Naive thymus-derived CD4-positive, alpha-beta T cell (primary cell): ENCODE measurements at regions not wholly inside any gene's neighbourhood (a gene's known extent, or its start where the extent isn't known, plus 50 kb on each side); places are given as distances from the start of the nearest gene placed in this dataset.

Source experiments
- ATAC-seq: fragments of 150-1000 bp; cut with Tn5 transposase; 2 replicates; pipeline ENCODE4 v1.10.0; 2021; ENCODE audit warnings: mild to moderate bottlenecking, moderate library complexity
- CTCF ChIA-PET: fragments of 350-600 bp; sonication (Branson Sonifier 250); formaldehyde crosslinking; loops from one replicate; lab custom pipeline; 2021; ENCODE audit warnings: antibody characterized with exemption; lab: Charles Lee
- POLR2A ChIA-PET: fragments of 350-600 bp; sonication (Branson Sonifier 250); formaldehyde crosslinking; loops from one replicate; lab custom pipeline; 2021; ENCODE audit warnings: antibody characterized with exemption, inconsistent platforms; lab: Charles Lee
- DNase-seq, 9 donors: peaks; one replicate each; pipeline versions ENCODE4 v3.0.0 to v3.0.0-alpha.2; 2020 to 2022; ENCODE audit warnings: mixed read lengths in 1 of 9
- H3K27ac ChIP-seq: one replicate; pipeline ENCODE4 v1.7.0; 2013; ENCODE audit warnings: mild to moderate bottlenecking, low read depth, low read length, moderate library complexity
- H3K27me3 ChIP-seq, 2 donors: one replicate each; pipeline ENCODE4 v1.7.0; 2013; ENCODE audit warnings: low read length in 2 of 2, mild to moderate bottlenecking in 2 of 2, moderate library complexity in 2 of 2; ENCODE audit not compliant: control insufficient read depth in 2 of 2, insufficient read depth in 2 of 2
- H3K36me3 ChIP-seq, 3 experiments: 1 replicate in 2 of 3; 2 replicates in 1 of 3; pipeline ENCODE4 v1.7.0; 2013; ENCODE audit warnings: low read length in 3 of 3, mild to moderate bottlenecking in 3 of 3, moderate library complexity in 1 of 3; ENCODE audit not compliant: insufficient read depth in 3 of 3, control insufficient read depth in 2 of 3
- H3K4me1 ChIP-seq, 2 donors: one replicate each; pipeline ENCODE4 v1.7.0; 2013; ENCODE audit warnings: low read length in 2 of 2, mild to moderate bottlenecking in 2 of 2, moderate library complexity in 1 of 2; ENCODE audit not compliant: control insufficient read depth in 2 of 2, insufficient read depth in 2 of 2
- H3K4me3 ChIP-seq: 2 replicates; pipeline ENCODE4 v1.7.0; 2013; ENCODE audit warnings: mild to moderate bottlenecking, low read length
- H3K9me3 ChIP-seq, 3 experiments: 1 replicate in 2 of 3; 2 replicates in 1 of 3; pipeline ENCODE4 v1.7.0; 2013; ENCODE audit warnings: low read length in 3 of 3; ENCODE audit not compliant: control insufficient read depth in 2 of 3
- H3K27ac Mint-ChIP-seq, 9 donors: one replicate each; pipeline ENCODE4 v1.8.0; 2020 to 2022; ENCODE audit warnings: mixed read lengths in 9 of 9, mild to moderate bottlenecking in 8 of 9, moderate library complexity in 5 of 9, inconsistent platforms in 2 of 9
- H3K27me3 Mint-ChIP-seq, 5 donors: one replicate each; pipeline ENCODE4 v1.8.0; 2021 to 2022; ENCODE audit warnings: mixed read lengths in 5 of 5, mild to moderate bottlenecking in 1 of 5
- H3K36me3 Mint-ChIP-seq, 5 donors: one replicate each; pipeline ENCODE4 v1.8.0; 2020 to 2022; ENCODE audit warnings: mixed read lengths in 5 of 5, mild to moderate bottlenecking in 3 of 5, inconsistent platforms in 1 of 5
- H3K4me1 Mint-ChIP-seq, 7 donors: one replicate each; pipeline ENCODE4 v1.8.0; 2020 to 2022; ENCODE audit warnings: mixed read lengths in 7 of 7, mild to moderate bottlenecking in 3 of 7, inconsistent platforms in 1 of 7
- H3K4me3 Mint-ChIP-seq, 10 donors: one replicate each; pipeline ENCODE4 v1.8.0; 2020 to 2022; ENCODE audit warnings: mild to moderate bottlenecking in 10 of 10, mixed read lengths in 10 of 10, moderate library complexity in 6 of 10, inconsistent platforms in 2 of 10
- H3K9me3 Mint-ChIP-seq, 11 donors: one replicate each; pipeline ENCODE4 v1.8.0; 2020 to 2022; ENCODE audit warnings: mixed read lengths in 11 of 11, mild to moderate bottlenecking in 4 of 11, inconsistent platforms in 1 of 11, moderate library complexity in 1 of 11
- intact Hi-C, 2 donors: fragments of 100-400 bp; cut with micrococcal nuclease; formaldehyde crosslinking; loops; one replicate each; pipeline ENCODE4 v1.15.1; 2023

DNA sequence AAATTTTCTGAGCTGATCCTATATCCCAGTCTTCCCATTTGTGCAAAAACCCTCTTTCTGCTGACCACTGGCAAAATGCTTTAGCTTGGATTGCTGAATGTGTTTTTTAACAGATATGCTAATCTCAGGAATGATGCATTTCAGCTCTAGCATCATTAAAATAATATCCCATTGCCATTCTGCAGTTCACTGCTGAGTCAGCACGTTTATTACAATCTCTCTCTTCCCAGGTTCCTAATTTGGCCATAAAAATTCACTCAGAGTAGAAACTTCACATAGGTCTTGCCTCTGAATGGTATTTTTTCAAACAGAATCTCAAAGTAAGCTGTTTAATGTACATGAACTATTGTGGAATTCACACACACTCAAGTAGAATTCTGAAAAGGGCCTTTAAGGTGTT, 509.6 kb upstream of the SUCLG2 start:
- intact Hi-C loops = no loop called here
- ChIA-PET POLR2A (no interaction called here), CTCF (no interaction called here)
- H3K27me3 Mint-ChIP-seq = no peaks in the 10 kb centered on the region
- Histone ChIP-seq H3K9me3 (peaks cover 0 to under 1% (median 0%) of the 10 kb centered on the region in 3 experiments), H3K36me3 (no peaks in the 10 kb centered on the region), H3K27me3 (no peaks in the 10 kb centered on the region), H3K27ac (no peak overlapping the region), H3K4me1 (no peaks in the 10 kb centered on the region), H3K4me3 (no peak overlapping the region)
- H3K9me3 Mint-ChIP-seq = peaks cover 0 to 3% (median 0%) of the 10 kb centered on the region in 11 donors
- no peak overlapping the region for H3K27ac Mint-ChIP-seq
- DNase-seq (no peak), ATAC-seq (no peak)
- H3K36me3 Mint-ChIP-seq = peaks cover 0 to 6% (median 0%) of the 10 kb centered on the region in 5 donors
- H3K4me1 Mint-ChIP-seq = no peaks in the 10 kb centered on the region
- no peak overlapping the region for H3K4me3 Mint-ChIP-seq

DNA sequence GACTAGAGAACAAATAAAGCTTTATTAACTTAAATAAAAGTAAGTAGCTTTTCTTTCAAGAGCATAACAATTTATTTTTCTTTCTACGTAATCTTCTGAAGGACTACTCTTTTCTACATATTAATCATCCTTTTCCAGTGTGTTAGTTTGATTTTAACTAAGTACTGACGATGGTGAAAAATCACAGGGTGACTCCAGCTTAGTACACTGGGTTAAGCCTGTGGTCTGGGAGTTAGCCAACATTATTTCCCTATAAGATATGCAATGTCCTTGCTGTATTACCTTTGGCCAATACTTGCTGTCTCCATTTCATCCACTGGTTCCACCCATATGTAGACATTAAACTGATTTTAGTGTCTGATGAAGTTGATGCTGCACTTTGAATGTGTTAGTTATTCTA, 508.6 kb upstream of the SUCLG2 start:
- CTCF ChIA-PET = no interaction called here

DNA sequence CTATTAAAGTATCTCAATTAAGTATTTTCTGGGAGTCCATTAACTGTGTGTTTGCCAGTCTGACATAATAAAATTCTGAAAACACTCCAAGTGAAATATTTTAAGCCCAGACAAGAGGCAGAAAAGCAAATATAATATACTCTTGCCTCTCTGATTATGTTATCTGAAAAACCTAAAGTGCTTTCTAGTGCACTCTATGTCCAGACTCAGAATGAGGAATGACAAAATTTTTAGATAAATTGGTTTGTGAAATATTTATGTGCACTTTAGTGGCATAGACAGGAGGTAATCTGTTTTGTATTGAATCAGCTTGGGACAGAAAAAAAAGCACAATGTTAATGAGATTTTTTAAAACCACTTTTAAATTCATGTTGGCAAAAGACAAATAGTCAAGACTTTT, 508.2 kb upstream of the SUCLG2 start:
- Mint-ChIP-seq H3K9me3 (peaks cover 0 to 2% (median 0%) of the 10 kb centered on the region in 11 donors), H3K4me1 (no peaks in the 10 kb centered on the region), H3K36me3 (peaks cover 0 to 5% (median 0%) of the 10 kb centered on the region in 5 donors), H3K27ac (no peak overlapping the region), H3K4me3 (no peak overlapping the region), H3K27me3 (no peaks in the 10 kb centered on the region)
- no peaks in the 10 kb centered on the region for H3K4me1 ChIP-seq
- H3K9me3 ChIP-seq = no peaks in the 10 kb centered on the region
- POLR2A ChIA-PET = no interaction called here
- DNase-seq (no peak), ATAC-seq (no peak)
- H3K27me3 ChIP-seq = no peaks in the 10 kb centered on the region
- no peaks in the 10 kb centered on the region for H3K36me3 ChIP-seq
- intact Hi-C loops = no loop called here
- H3K4me3 ChIP-seq = no peak overlapping the region
- CTCF ChIA-PET = no interaction called here
- H3K27ac ChIP-seq = no peak overlapping the region

More for the DNA sequence above, 508.6 kb upstream of the SUCLG2 start:
- Mint-ChIP-seq H3K27me3 (no peaks in the 10 kb centered on the region), H3K36me3 (peaks cover 0 to 5% (median 0%) of the 10 kb centered on the region in 5 donors), H3K27ac (no peak overlapping the region), H3K4me3 (no peak overlapping the region), H3K9me3 (peaks cover 0 to 2% (median 0%) of the 10 kb centered on the region in 11 donors), H3K4me1 (no peaks in the 10 kb centered on the region)
- H3K9me3 ChIP-seq = no peaks in the 10 kb centered on the region
- POLR2A ChIA-PET = no interaction called here
- intact Hi-C loops = no loop called here
- no peak for ATAC-seq
- no peak overlapping the region for H3K27ac ChIP-seq
- H3K4me1 ChIP-seq = no peaks in the 10 kb centered on the region
- H3K27me3 ChIP-seq = no peaks in the 10 kb centered on the region
- no peak for DNase-seq
- H3K36me3 ChIP-seq = no peaks in the 10 kb centered on the region
- no peak overlapping the region for H3K4me3 ChIP-seq

DNA sequence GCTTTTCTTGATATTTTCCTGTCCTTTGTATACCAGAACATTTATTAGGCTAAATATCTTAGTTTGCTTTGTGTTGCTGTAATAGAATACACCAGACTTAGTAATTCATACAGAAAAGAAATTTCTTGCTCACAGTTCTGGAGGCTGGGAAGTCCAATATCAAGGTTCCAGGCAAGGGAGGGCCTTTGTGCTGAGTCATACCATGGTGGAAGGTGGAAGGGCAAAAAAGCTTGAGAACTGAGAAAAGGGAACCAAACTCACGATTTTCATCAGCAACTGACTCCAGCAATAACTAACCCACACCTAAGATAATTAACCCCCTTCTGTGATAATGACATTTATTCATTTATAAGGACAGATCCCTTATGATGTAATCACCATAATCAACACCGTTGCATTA, 496.9 kb upstream of the SUCLG2 start:
- POLR2A ChIA-PET = no interaction called here

DNA sequence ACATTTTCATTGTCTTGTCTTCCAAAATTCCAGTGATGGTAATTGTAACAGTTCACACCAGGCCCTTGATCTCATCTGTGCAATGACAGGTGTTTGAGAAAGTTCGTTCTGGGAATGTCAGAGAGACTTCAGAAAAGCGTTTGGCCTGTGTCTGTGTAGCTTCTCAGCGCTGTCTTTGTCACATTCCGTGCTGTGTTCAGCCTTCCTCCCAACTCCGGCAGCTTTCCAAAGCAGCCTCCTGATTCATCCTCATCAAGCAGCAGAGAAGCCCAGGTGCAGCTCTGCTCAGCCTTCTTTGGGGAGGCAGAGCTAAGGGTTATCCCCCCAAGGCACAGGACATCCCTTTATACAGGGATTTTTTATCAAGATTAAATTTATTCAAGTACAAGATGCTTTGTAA, 494.0 kb upstream of the SUCLG2 start:
- Mint-ChIP-seq H3K9me3 (peaks cover 0 to 10% (median 0%) of the 10 kb centered on the region in 11 donors), H3K36me3 (peaks cover 0 to 26% (median 4%) of the 10 kb centered on the region in 5 donors), H3K4me3 (no peak overlapping the region), H3K4me1 (peaks cover 0 to 9% (median 1%) of the 10 kb centered on the region in 7 donors), H3K27me3 (no peaks in the 10 kb centered on the region), H3K27ac (peak overlapping the region in 1 of 9 donors; percentile 17)
- Histone ChIP-seq H3K4me3 (no peak overlapping the region), H3K9me3 (no peaks in the 10 kb centered on the region), H3K36me3 (no peaks in the 10 kb centered on the region), H3K27me3 (no peaks in the 10 kb centered on the region), H3K27ac (no peak overlapping the region), H3K4me1 (no peaks in the 10 kb centered on the region)
- ATAC-seq (no peak), DNase-seq (no peak)
- ChIA-PET POLR2A (no interaction called here), CTCF (no interaction called here)
- intact Hi-C loops = no loop called here

More for the DNA sequence above, 496.9 kb upstream of the SUCLG2 start:
- Mint-ChIP-seq H3K36me3 (peaks cover 0 to 15% (median 0%) of the 10 kb centered on the region in 5 donors), H3K27ac (no peak overlapping the region), H3K4me1 (peaks cover 0 to 9% (median 0%) of the 10 kb centered on the region in 7 donors), H3K9me3 (peaks cover 0 to 10% (median 0%) of the 10 kb centered on the region in 11 donors), H3K27me3 (no peaks in the 10 kb centered on the region), H3K4me3 (no peak overlapping the region)
- Histone ChIP-seq H3K36me3 (no peaks in the 10 kb centered on the region), H3K9me3 (no peaks in the 10 kb centered on the region), H3K4me3 (no peak overlapping the region), H3K27me3 (no peaks in the 10 kb centered on the region), H3K27ac (no peak overlapping the region), H3K4me1 (no peaks in the 10 kb centered on the region)
- intact Hi-C loops = no loop called here
- ATAC-seq = no peak
- DNase-seq = no peak
- CTCF ChIA-PET = no interaction called here

DNA sequence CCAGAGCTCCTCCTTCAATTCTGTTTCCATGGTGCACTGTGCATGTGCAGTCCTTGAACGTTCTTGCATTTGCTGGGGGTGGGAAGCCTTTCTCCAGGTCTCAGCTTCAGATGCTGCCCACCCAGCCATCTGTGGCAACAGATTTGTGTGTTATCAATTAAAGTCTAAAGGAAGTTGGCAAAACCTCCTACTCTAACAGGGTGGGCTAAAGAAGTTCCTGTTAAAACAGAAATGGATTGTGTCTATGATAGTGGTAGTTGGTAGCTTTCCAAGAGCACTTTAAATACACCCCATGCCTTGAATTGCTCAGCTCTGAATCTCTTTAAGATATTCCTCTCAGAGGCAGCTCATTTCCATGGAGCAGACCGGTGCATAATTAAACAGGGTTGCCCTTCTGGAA, 488.0 kb upstream of the SUCLG2 start:
- ATAC-seq = no peak
- POLR2A ChIA-PET = no interaction called here
- Histone ChIP-seq H3K4me1 (no peaks in the 10 kb centered on the region), H3K36me3 (no peaks in the 10 kb centered on the region), H3K27me3 (no peaks in the 10 kb centered on the region), H3K4me3 (no peak overlapping the region), H3K9me3 (no peaks in the 10 kb centered on the region), H3K27ac (no peak overlapping the region)
- Mint-ChIP-seq H3K4me1 (peaks cover 0 to 10% (median 0%) of the 10 kb centered on the region in 7 donors), H3K36me3 (peaks cover 0 to 18% (median 4%) of the 10 kb centered on the region in 5 donors), H3K27ac (no peak overlapping the region), H3K9me3 (peaks cover 0 to 3% (median 0%) of the 10 kb centered on the region in 11 donors), H3K4me3 (no peak overlapping the region), H3K27me3 (no peaks in the 10 kb centered on the region)
- intact Hi-C loops = no loop called here
- no peak for DNase-seq
- CTCF ChIA-PET = interaction anchor here (0.6 to 1.0 kb wide), 2 partner anchors 124 to 1030 kb away, joined by 3 to 4 read pairs; no protein-coding TSS in a partner anchor

DNA sequence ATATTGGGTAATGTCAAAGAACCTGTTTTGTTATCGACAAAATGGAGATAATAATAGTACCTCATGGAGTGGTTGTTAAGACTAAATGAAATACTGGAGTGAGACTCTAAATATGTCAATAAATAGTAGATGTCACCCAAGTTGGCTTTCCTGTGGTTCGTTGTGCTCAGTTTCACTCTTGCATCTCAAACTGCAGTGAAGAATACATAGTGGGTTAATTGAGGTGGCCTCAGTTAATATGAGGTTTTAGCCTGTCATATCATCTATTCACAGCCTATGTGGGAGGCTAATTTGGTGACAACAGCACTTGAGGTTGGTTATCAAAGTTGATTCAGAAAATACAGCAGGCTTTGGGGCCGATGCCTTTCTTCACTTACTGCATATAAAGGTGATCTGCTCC, 485.5 kb upstream of the SUCLG2 start:
- H3K36me3 ChIP-seq = no peaks in the 10 kb centered on the region
- Mint-ChIP-seq H3K4me3 (no peak overlapping the region), H3K27me3 (no peaks in the 10 kb centered on the region), H3K27ac (no peak overlapping the region), H3K4me1 (peaks cover 0 to 10% (median 0%) of the 10 kb centered on the region in 7 donors), H3K36me3 (peaks cover 0 to 12% (median 3%) of the 10 kb centered on the region in 5 donors), H3K9me3 (peaks cover 0 to 3% (median 0%) of the 10 kb centered on the region in 11 donors)
- intact Hi-C loops = no loop called here
- POLR2A ChIA-PET = no interaction called here
- H3K27me3 ChIP-seq = no peaks in the 10 kb centered on the region
- no peak overlapping the region for H3K4me3 ChIP-seq
- DNase-seq (no peak), ATAC-seq (no peak)
- CTCF ChIA-PET = interaction anchor here (0.5 kb wide), 1 partner anchor 158 kb away, joined by 4 read pairs; no protein-coding TSS in a partner anchor
- no peak overlapping the region for H3K27ac ChIP-seq
- no peaks in the 10 kb centered on the region for H3K4me1 ChIP-seq
- H3K9me3 ChIP-seq = no peaks in the 10 kb centered on the region
